Nephron (organoid): ENCODE measurements at regions not wholly inside any gene's neighbourhood (a gene's known extent, or its start where the extent isn't known, plus 50 kb on each side); places are given as distances from the start of the nearest gene placed in this dataset.

Experiments used
- H3K27ac Mint-ChIP-seq, 3 experiments: 2 replicates each; pipeline ENCODE4 v1.8.0; 2020; ENCODE audit warnings: mixed read lengths in 3 of 3, mild to moderate bottlenecking in 2 of 3, moderate library complexity in 1 of 3
- H3K27me3 Mint-ChIP-seq: 2 replicates; pipeline ENCODE4 v1.8.0; 2021; ENCODE audit warnings: low read depth, mild to moderate bottlenecking, moderate library complexity, mixed read lengths
- H3K36me3 Mint-ChIP-seq: 2 replicates; pipeline ENCODE4 v1.8.0; 2020; ENCODE audit warnings: low read depth, mixed read lengths
- H3K4me1 Mint-ChIP-seq: 2 replicates; pipeline ENCODE4 v1.8.0; 2020; ENCODE audit warnings: mixed read lengths
- H3K4me3 Mint-ChIP-seq, 3 experiments: 2 replicates each; pipeline ENCODE4 v1.8.0; 2020; ENCODE audit warnings: mild to moderate bottlenecking in 3 of 3, mixed read lengths in 3 of 3, moderate library complexity in 2 of 3
- H3K9me3 Mint-ChIP-seq: 2 replicates; pipeline ENCODE4 v1.8.0; 2020; ENCODE audit warnings: mixed read lengths
- CTCF ChIP-seq, 3 experiments: fragments of 200-600 bp; sonication (generic); IDR thresholded peaks; one replicate each; pipeline ENCODE4 v1.5.0; 2021; ENCODE audit warnings: antibody characterized with exemption in 3 of 3; ENCODE audit not compliant: unreplicated experiment in 3 of 3

GRCh38 chr2:21431078-21431477 lies 307.3 kb downstream of the TDRD15 start:
- H3K36me3 Mint-ChIP-seq, result no peaks in the 10 kb centered on the region
- peaks cover 3% of the 10 kb centered on the region for H3K27me3 Mint-ChIP-seq
- H3K9me3 Mint-ChIP-seq, result peaks cover 6% of the 10 kb centered on the region
- no peak overlapping the region for H3K27ac Mint-ChIP-seq
- no peak overlapping the region for H3K4me3 Mint-ChIP-seq
- TF ChIP-seq CTCF (IDR thresholded peaks at IDR 0.05; ENCODE audit: unreplicated experiment in 3 of 3), result no peak
- no peaks in the 10 kb centered on the region for H3K4me1 Mint-ChIP-seq

DNA sequence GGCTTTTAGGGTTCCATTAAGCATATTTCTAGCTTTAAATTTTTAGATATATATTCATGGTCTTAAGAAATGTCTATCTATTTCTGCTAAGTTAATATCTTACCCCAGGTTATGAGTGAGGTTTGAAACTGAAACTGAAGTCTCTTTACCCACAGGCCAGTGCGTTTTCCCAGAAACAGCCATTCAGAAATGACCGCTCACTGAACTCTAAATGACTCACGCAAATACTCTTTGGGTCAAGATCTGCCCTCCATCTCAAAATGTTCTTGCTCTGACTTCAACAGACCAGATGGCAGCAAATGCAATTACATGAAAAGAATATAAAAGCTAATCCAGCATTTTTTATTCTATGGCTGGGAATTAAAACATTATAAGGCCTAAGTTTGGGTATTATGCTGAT lies 315.2 kb downstream of the TDRD15 start:
- Mint-ChIP-seq H3K27ac (peak overlapping the region in 1 of 3 experiments; percentile 43), H3K9me3 (peaks cover 6% of the 10 kb centered on the region), H3K27me3 (peaks cover 3% of the 10 kb centered on the region), H3K4me1 (peaks cover 1% of the 10 kb centered on the region), H3K4me3 (no peak overlapping the region), H3K36me3 (no peaks in the 10 kb centered on the region)
- TF ChIP-seq CTCF (IDR thresholded peaks at IDR 0.05; ENCODE audit: unreplicated experiment in 3 of 3), result no peak

GRCh38 chr2:21441442-21441841 lies 317.7 kb downstream of the TDRD15 start:
- H3K27me3 Mint-ChIP-seq, result peaks cover 6% of the 10 kb centered on the region
- no peak for TF ChIP-seq CTCF (IDR thresholded peaks at IDR 0.05; ENCODE audit: unreplicated experiment in 3 of 3)
- H3K4me3 Mint-ChIP-seq, result no peak overlapping the region
- H3K36me3 Mint-ChIP-seq, result no peaks in the 10 kb centered on the region
- peaks cover 4% of the 10 kb centered on the region for H3K4me1 Mint-ChIP-seq
- peaks cover 2% of the 10 kb centered on the region for H3K9me3 Mint-ChIP-seq
- no peak overlapping the region for H3K27ac Mint-ChIP-seq

GRCh38 chr2:21443494-21444105 lies 319.8 kb downstream of the TDRD15 start:
- Mint-ChIP-seq H3K27ac (no peak overlapping the region), H3K9me3 (no peaks in the 10 kb centered on the region), H3K36me3 (no peaks in the 10 kb centered on the region), H3K27me3 (peaks cover 8% of the 10 kb centered on the region), H3K4me1 (peaks cover 4% of the 10 kb centered on the region), H3K4me3 (no peak overlapping the region)
- no peak for TF ChIP-seq CTCF (IDR thresholded peaks at IDR 0.05; ENCODE audit: unreplicated experiment in 3 of 3)

- H3K27me3 Mint-ChIP-seq, result peaks cover 16% of the 10 kb centered on the region
- TF ChIP-seq CTCF (IDR thresholded peaks at IDR 0.05; ENCODE audit: unreplicated experiment in 3 of 3), result no peak
- no peaks in the 10 kb centered on the region for H3K4me1 Mint-ChIP-seq
- no peaks in the 10 kb centered on the region for H3K9me3 Mint-ChIP-seq
- no peak overlapping the region for H3K4me3 Mint-ChIP-seq
- H3K36me3 Mint-ChIP-seq, result no peaks in the 10 kb centered on the region
- no peak overlapping the region for H3K27ac Mint-ChIP-seq
Measured at GRCh38 chr2:21449881-21450280, 326.1 kb downstream of the TDRD15 start.

GRCh38 chr2:21451403-21451802 lies 327.6 kb downstream of the TDRD15 start:
- H3K4me3 Mint-ChIP-seq, result no peak overlapping the region
- peaks cover 3% of the 10 kb centered on the region for H3K9me3 Mint-ChIP-seq
- H3K4me1 Mint-ChIP-seq, result no peaks in the 10 kb centered on the region
- TF ChIP-seq CTCF (IDR thresholded peaks at IDR 0.05; ENCODE audit: unreplicated experiment in 3 of 3), result no peak
- H3K27ac Mint-ChIP-seq, result no peak overlapping the region
- peaks cover 10% of the 10 kb centered on the region for H3K27me3 Mint-ChIP-seq
- H3K36me3 Mint-ChIP-seq, result no peaks in the 10 kb centered on the region
